ENCODE measurements at regions not wholly inside any gene's neighbourhood (a gene's known extent, or its start where the extent isn't known, plus 50 kb on each side); places are given as distances from the start of the nearest gene placed in this dataset.

GRCh38 chr15:54987881-54988280 lies 208.9 kb downstream of the RSL24D1 start:
- intact Hi-C loops (cut with micrococcal nuclease), result no loop called here
- TF ChIP-seq, protein P1, sequence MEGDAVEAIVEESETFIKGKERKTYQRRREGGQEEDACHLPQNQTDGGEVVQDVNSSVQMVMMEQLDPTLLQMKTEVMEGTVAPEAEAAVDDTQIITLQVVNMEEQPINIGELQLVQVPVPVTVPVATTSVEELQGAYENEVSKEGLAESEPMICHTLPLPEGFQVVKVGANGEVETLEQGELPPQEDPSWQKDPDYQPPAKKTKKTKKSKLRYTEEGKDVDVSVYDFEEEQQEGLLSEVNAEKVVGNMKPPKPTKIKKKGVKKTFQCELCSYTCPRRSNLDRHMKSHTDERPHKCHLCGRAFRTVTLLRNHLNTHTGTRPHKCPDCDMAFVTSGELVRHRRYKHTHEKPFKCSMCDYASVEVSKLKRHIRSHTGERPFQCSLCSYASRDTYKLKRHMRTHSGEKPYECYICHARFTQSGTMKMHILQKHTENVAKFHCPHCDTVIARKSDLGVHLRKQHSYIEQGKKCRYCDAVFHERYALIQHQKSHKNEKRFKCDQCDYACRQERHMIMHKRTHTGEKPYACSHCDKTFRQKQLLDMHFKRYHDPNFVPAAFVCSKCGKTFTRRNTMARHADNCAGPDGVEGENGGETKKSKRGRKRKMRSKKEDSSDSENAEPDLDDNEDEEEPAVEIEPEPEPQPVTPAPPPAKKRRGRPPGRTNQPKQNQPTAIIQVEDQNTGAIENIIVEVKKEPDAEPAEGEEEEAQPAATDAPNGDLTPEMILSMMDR (IDR thresholded peaks at IDR 0.05), result no peak
- no peaks in the 10 kb centered on the region for H3K27me3 ChIP-seq (ENCODE audit: control insufficient read depth in 2 of 2, insufficient read depth in 2 of 2, low read length in 2 of 2)
- Mint-ChIP-seq H3K27ac (no peak overlapping the region), H3K36me3 (no peaks in the 10 kb centered on the region), H3K4me3 (no peak overlapping the region), H3K4me1 (no peaks in the 10 kb centered on the region), H3K9me3 (peaks cover 0 to 25% (median 10%) of the 10 kb centered on the region in 7 donors), H3K27me3 (ENCODE audit: low read depth in 3 of 3) (no peaks in the 10 kb centered on the region)
- H4K20me1 ChIP-seq (ENCODE audit: insufficient read depth, low read length), result no peaks in the 10 kb centered on the region
- H3K9me3 ChIP-seq (replicated peaks in 1 of 2; ENCODE audit: control insufficient read depth in 1 of 2, insufficient read depth in 1 of 2, low read length in 2 of 2), result peaks cover 12 to 13% of the 10 kb centered on the region in 2 donors
- H3K9ac ChIP-seq (ENCODE audit: insufficient read depth, low read length, poor library complexity, severe bottlenecking), result no peak overlapping the region
- H3K4me2 ChIP-seq (replicated peaks; ENCODE audit: extremely low read depth, low read length, poor library complexity, severe bottlenecking), result no peak overlapping the region
- no peak overlapping the region for H3K4me3 ChIP-seq (replicated peaks in 1 of 3; ENCODE audit: low read depth in 2 of 3, low read length in 3 of 3)
- no peak overlapping the region for H2AFZ ChIP-seq (ENCODE audit: insufficient read depth, low read depth, low read length, poor library complexity, severe bottlenecking)
- H3K4me1 ChIP-seq (ENCODE audit: control insufficient read depth in 1 of 2, insufficient read depth in 2 of 2, low read length in 2 of 2), result no peaks in the 10 kb centered on the region
- DNase-seq, result no peak
- H3K79me2 ChIP-seq (ENCODE audit: insufficient read depth, low read length), result no peaks in the 10 kb centered on the region
- no peak overlapping the region for H3K27ac ChIP-seq (ENCODE audit: low read depth in 1 of 2, low read length in 2 of 2)
- no peaks in the 10 kb centered on the region for H3K36me3 ChIP-seq (replicated peaks in 1 of 2; ENCODE audit: control insufficient read depth in 1 of 2, insufficient read depth in 2 of 2, low read length in 2 of 2)
- WGBS (ENCODE audit: insufficient coverage), result no CpG with 5 or more reads among the region's 3 CpGs

DNA sequence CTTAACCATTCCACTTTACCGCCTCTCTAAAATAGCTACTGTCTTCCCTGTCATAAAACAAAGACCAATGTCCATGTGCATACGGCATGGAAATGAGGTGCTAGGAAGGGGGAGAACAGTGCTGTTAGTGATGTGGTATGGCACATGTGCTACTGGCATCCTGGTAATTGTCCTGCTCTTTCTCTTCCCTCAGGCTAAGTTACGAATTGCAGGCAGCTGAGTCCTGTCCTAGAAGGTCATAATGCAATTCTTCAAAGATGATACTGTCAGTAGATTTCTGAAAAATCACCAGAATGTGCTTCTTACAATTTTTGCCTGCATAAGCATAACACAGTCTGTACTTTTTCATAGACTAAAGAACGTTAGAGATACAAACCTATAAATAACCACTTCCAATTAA lies 216.8 kb downstream of the RSL24D1 start:
- no peak overlapping the region for H3K4me3 ChIP-seq (replicated peaks in 1 of 3; ENCODE audit: low read depth in 2 of 3, low read length in 3 of 3)
- no peaks in the 10 kb centered on the region for H3K79me2 ChIP-seq (ENCODE audit: insufficient read depth, low read length)
- no peak overlapping the region for H3K27ac Mint-ChIP-seq
- no peaks in the 10 kb centered on the region for H3K4me1 Mint-ChIP-seq
- no peak overlapping the region for H3K9ac ChIP-seq (ENCODE audit: insufficient read depth, low read length, poor library complexity, severe bottlenecking)
- TF ChIP-seq, protein P1 (IDR thresholded peaks at IDR 0.05), result no peak
- no peaks in the 10 kb centered on the region for H3K4me1 ChIP-seq (ENCODE audit: control insufficient read depth in 1 of 2, insufficient read depth in 2 of 2, low read length in 2 of 2)
- no peaks in the 10 kb centered on the region for H3K36me3 ChIP-seq (replicated peaks in 1 of 2; ENCODE audit: control insufficient read depth in 1 of 2, insufficient read depth in 2 of 2, low read length in 2 of 2)
- H3K4me3 Mint-ChIP-seq, result no peak overlapping the region
- H3K4me2 ChIP-seq (replicated peaks; ENCODE audit: extremely low read depth, low read length, poor library complexity, severe bottlenecking), result no peak overlapping the region
- H3K9me3 Mint-ChIP-seq, result peaks cover 1 to 14% (median 7%) of the 10 kb centered on the region in 7 donors
- WGBS (ENCODE audit: insufficient coverage), result 100% methylated on average over 2 of the region's 4 CpGs
- DNase-seq, result no peak
- H2AFZ ChIP-seq (ENCODE audit: insufficient read depth, low read depth, low read length, poor library complexity, severe bottlenecking), result no peak overlapping the region
- H3K27me3 ChIP-seq (ENCODE audit: control insufficient read depth in 2 of 2, insufficient read depth in 2 of 2, low read length in 2 of 2), result no peaks in the 10 kb centered on the region
- intact Hi-C loops (cut with micrococcal nuclease), result no loop called here
- no peak overlapping the region for H3K27ac ChIP-seq (ENCODE audit: low read depth in 1 of 2, low read length in 2 of 2)
- H4K20me1 ChIP-seq (ENCODE audit: insufficient read depth, low read length), result no peaks in the 10 kb centered on the region
- no peaks in the 10 kb centered on the region for H3K27me3 Mint-ChIP-seq (ENCODE audit: low read depth in 3 of 3)
- no peaks in the 10 kb centered on the region for H3K9me3 ChIP-seq (replicated peaks in 1 of 2; ENCODE audit: control insufficient read depth in 1 of 2, insufficient read depth in 1 of 2, low read length in 2 of 2)
- no peaks in the 10 kb centered on the region for H3K36me3 Mint-ChIP-seq
